Stimulated activated CD8-positive, alpha-beta memory T cell treated with anti-CD3 and anti-CD28 coated beads, Interleukin-7, amount 100 ng/mL, for 4 hours (primary cell): ENCODE measurements at regions not wholly inside any gene's neighbourhood (a gene's known extent, or its start where the extent isn't known, plus 50 kb on each side); places are given as distances from the start of the nearest gene placed in this dataset.

Experiments used
- DNase-seq, 2 donors: peaks; one replicate each; pipeline ENCODE4 v3.0.0-alpha.2; 2020; ENCODE audit warnings: low read depth in 2 of 2

- no peak for DNase-seq
Measured at GRCh38 chr9:30758726-30759446, 1625.6 kb upstream of the ACO1 start.

- no peak for DNase-seq
Measured at GRCh38 chr9:30765318-30765717, 1619.1 kb upstream of the ACO1 start.

GRCh38 chr9:30771163-30771708, 1613.2 kb upstream of the ACO1 start:
- no peak for DNase-seq

- no peak for DNase-seq
Measured at GRCh38 chr9:30771760-30772159, 1612.7 kb upstream of the ACO1 start.

GRCh38 chr9:30773427-30773826, 1611.0 kb upstream of the ACO1 start:
- DNase-seq = no peak

GRCh38 chr9:30774326-30774725, 1610.1 kb upstream of the ACO1 start:
- no peak for DNase-seq

GRCh38 chr9:30775236-30775635, 1609.2 kb upstream of the ACO1 start:
- DNase-seq = no peak

GRCh38 chr9:30796764-30797163, 1587.7 kb upstream of the ACO1 start:
- DNase-seq = no peak

- DNase-seq = no peak
Measured at GRCh38 chr9:30799527-30800101, 1584.8 kb upstream of the ACO1 start.

- no peak for DNase-seq
Measured at GRCh38 chr9:30800421-30800820, 1584.0 kb upstream of the ACO1 start.

- no peak for DNase-seq
Measured at GRCh38 chr9:30812821-30813220, 1571.6 kb upstream of the ACO1 start.

- DNase-seq = no peak
Measured at GRCh38 chr9:30815585-30815984, 1568.9 kb upstream of the ACO1 start.

GRCh38 chr9:30845136-30845535, 1539.3 kb upstream of the ACO1 start:
- DNase-seq = no peak

- DNase-seq = no peak
Measured at GRCh38 chr9:30846651-30847050, 1537.8 kb upstream of the ACO1 start.

- no peak for DNase-seq
Measured at GRCh38 chr9:30851600-30851999, 1532.8 kb upstream of the ACO1 start.

- no peak for DNase-seq
Measured at GRCh38 chr9:30900706-30901105, 1483.7 kb upstream of the ACO1 start.

GRCh38 chr9:30913331-30913730, 1471.1 kb upstream of the ACO1 start:
- DNase-seq = no peak

GRCh38 chr9:30915451-30915850, 1469.0 kb upstream of the ACO1 start:
- DNase-seq = no peak

- DNase-seq = no peak
Measured at GRCh38 chr9:30925126-30925525, 1459.3 kb upstream of the ACO1 start.

GRCh38 chr9:30925635-30926034, 1458.8 kb upstream of the ACO1 start:
- DNase-seq = no peak

GRCh38 chr9:30928045-30928444, 1456.4 kb upstream of the ACO1 start:
- DNase-seq = no peak

- no peak for DNase-seq
Measured at GRCh38 chr9:30932226-30932625, 1452.2 kb upstream of the ACO1 start.

- no peak for DNase-seq
Measured at GRCh38 chr9:30935730-30936129, 1448.7 kb upstream of the ACO1 start.

- no peak for DNase-seq
Measured at GRCh38 chr9:30937106-30937505, 1447.3 kb upstream of the ACO1 start.
